Activated naive CD4-positive, alpha-beta T cell treated with anti-CD3 and anti-CD28 coated beads, Interleukin-2, amount 10 ng/mL, durations not matched to agents 7 days and 5 days (primary cell): ENCODE measurements at regions not wholly inside any gene's neighbourhood (a gene's known extent, or its start where the extent isn't known, plus 50 kb on each side); places are given as distances from the start of the nearest gene placed in this dataset.
"Not testable (repeated sequence)": the region's sequence is repeated elsewhere in the genome, so short reads cannot be mapped to it uniquely, and the experiment has no call there.

Experiments used
- CTCF ChIA-PET: fragments of 350-600 bp; sonication (Branson Sonifier 250); formaldehyde crosslinking; loops from one replicate; lab custom pipeline; 2021; ENCODE audit warnings: antibody characterized with exemption; lab: Charles Lee
- DNase-seq: peaks from one replicate; pipeline ENCODE4 v3.0.0-alpha.2; 2020
- H3K27ac Mint-ChIP-seq: one replicate; pipeline ENCODE4 v1.8.0; 2021; ENCODE audit warnings: mild to moderate bottlenecking, moderate library complexity, mixed read lengths
- H3K27me3 Mint-ChIP-seq: one replicate; pipeline ENCODE4 v1.8.0; 2021; ENCODE audit warnings: mild to moderate bottlenecking, mixed read lengths
- H3K36me3 Mint-ChIP-seq: one replicate; pipeline ENCODE4 v1.8.0; 2021; ENCODE audit warnings: mixed read lengths
- H3K4me1 Mint-ChIP-seq: one replicate; pipeline ENCODE4 v1.8.0; 2021; ENCODE audit warnings: mixed read lengths
- H3K4me3 Mint-ChIP-seq: one replicate; pipeline ENCODE4 v1.8.0; 2021; ENCODE audit warnings: mild to moderate bottlenecking, moderate library complexity, mixed read lengths
- H3K9me3 Mint-ChIP-seq: one replicate; pipeline ENCODE4 v1.8.0; 2021; ENCODE audit warnings: mixed read lengths

GRCh38 chr2:9715238-9715637 lies 84.4 kb upstream of the YWHAQ start:
- Mint-ChIP-seq H3K4me3 (no peak overlapping the region), H3K36me3 (no peaks in the 10 kb centered on the region), H3K9me3 (no peaks in the 10 kb centered on the region), H3K4me1 (peaks cover 14% of the 10 kb centered on the region), H3K27me3 (peaks cover 11% of the 10 kb centered on the region), H3K27ac (no peak overlapping the region)
- CTCF ChIA-PET, result no interaction called here
- no peak for DNase-seq

GRCh38 chr2:9717886-9718451 lies 87.2 kb upstream of the YWHAQ start:
- CTCF ChIA-PET, result no interaction called here
- DNase-seq, result no peak
- peaks cover 3% of the 10 kb centered on the region for H3K4me1 Mint-ChIP-seq
- H3K9me3 Mint-ChIP-seq, result no peaks in the 10 kb centered on the region
- no peaks in the 10 kb centered on the region for H3K36me3 Mint-ChIP-seq
- H3K27ac Mint-ChIP-seq, result peak overlapping the region; percentile 24
- H3K27me3 Mint-ChIP-seq, result peaks cover 4% of the 10 kb centered on the region
- H3K4me3 Mint-ChIP-seq, result no peak overlapping the region

- no peak for DNase-seq
- Mint-ChIP-seq H3K4me1 (no peaks in the 10 kb centered on the region), H3K9me3 (no peaks in the 10 kb centered on the region), H3K36me3 (no peaks in the 10 kb centered on the region), H3K27ac (no peak overlapping the region), H3K27me3 (peaks cover 12% of the 10 kb centered on the region), H3K4me3 (no peak overlapping the region)
- CTCF ChIA-PET, result no interaction called here
These were observed 89.7 kb upstream of the YWHAQ start for GRCh38 chr2:9720352-9721093.

GRCh38 chr2:9721344-9721743 lies 90.5 kb upstream of the YWHAQ start:
- H3K9me3 Mint-ChIP-seq, result no peaks in the 10 kb centered on the region
- CTCF ChIA-PET, result no interaction called here
- DNase-seq, result no peak
- H3K4me3 Mint-ChIP-seq, result no peak overlapping the region
- no peak overlapping the region for H3K27ac Mint-ChIP-seq
- H3K27me3 Mint-ChIP-seq, result peaks cover 12% of the 10 kb centered on the region
- no peaks in the 10 kb centered on the region for H3K36me3 Mint-ChIP-seq
- no peaks in the 10 kb centered on the region for H3K4me1 Mint-ChIP-seq

GRCh38 chr2:9722451-9722850 lies 91.7 kb upstream of the YWHAQ start:
- Mint-ChIP-seq H3K27ac (no peak overlapping the region), H3K36me3 (no peaks in the 10 kb centered on the region), H3K9me3 (no peaks in the 10 kb centered on the region), H3K27me3 (peaks cover 19% of the 10 kb centered on the region), H3K4me1 (no peaks in the 10 kb centered on the region), H3K4me3 (no peak overlapping the region)
- DNase-seq, result no peak
- CTCF ChIA-PET, result no interaction called here

- H3K27ac Mint-ChIP-seq, result no peak overlapping the region
- no peaks in the 10 kb centered on the region for H3K9me3 Mint-ChIP-seq
- CTCF ChIA-PET, result interaction anchor here (0.7 kb wide), 1 partner anchor 12 kb away, joined by 3 read pairs; no protein-coding TSS in a partner anchor
- H3K27me3 Mint-ChIP-seq, result peaks cover 29% of the 10 kb centered on the region
- H3K36me3 Mint-ChIP-seq, result no peaks in the 10 kb centered on the region
- H3K4me3 Mint-ChIP-seq, result no peak overlapping the region
- H3K4me1 Mint-ChIP-seq, result no peaks in the 10 kb centered on the region
- DNase-seq, result no peak
These were observed 93.8 kb upstream of the YWHAQ start for GRCh38 chr2:9724565-9724964.

- H3K9me3 Mint-ChIP-seq, result no peaks in the 10 kb centered on the region
- CTCF ChIA-PET, result interaction anchor here (0.7 kb wide), 1 partner anchor 11 kb away, joined by 3 read pairs; no protein-coding TSS in a partner anchor
- DNase-seq, result no peak
- H3K27me3 Mint-ChIP-seq, result peaks cover 34% of the 10 kb centered on the region
- no peaks in the 10 kb centered on the region for H3K4me1 Mint-ChIP-seq
- no peak overlapping the region for H3K27ac Mint-ChIP-seq
- H3K4me3 Mint-ChIP-seq, result no peak overlapping the region
- H3K36me3 Mint-ChIP-seq, result no peaks in the 10 kb centered on the region
These were observed 94.3 kb upstream of the YWHAQ start for GRCh38 chr2:9725106-9725505.

GRCh38 chr2:9726016-9726415 lies 95.2 kb upstream of the YWHAQ start:
- DNase-seq, H3K4me3 Mint-ChIP-seq, H3K27ac Mint-ChIP-seq, H3K9me3 Mint-ChIP-seq, H3K4me1 Mint-ChIP-seq, H3K36me3 Mint-ChIP-seq: not testable (repeated sequence)
- CTCF ChIA-PET, result interaction anchor here (1.4 kb wide), 1 partner anchor 77 kb away, joined by 3 read pairs; no protein-coding TSS in a partner anchor
- peaks cover 43% of the 10 kb centered on the region for H3K27me3 Mint-ChIP-seq

- CTCF ChIA-PET, H3K4me3 Mint-ChIP-seq, H3K4me1 Mint-ChIP-seq, H3K27ac Mint-ChIP-seq, DNase-seq: not testable (repeated sequence)
- Mint-ChIP-seq H3K27me3 (peaks cover 41% of the 10 kb centered on the region), H3K36me3 (peaks cover 11% of the 10 kb centered on the region), H3K9me3 (peaks cover 11% of the 10 kb centered on the region)
These were observed 99.7 kb upstream of the YWHAQ start for GRCh38 chr2:9730523-9730922.

GRCh38 chr2:9732824-9733223 lies 102.0 kb upstream of the YWHAQ start:
- Mint-ChIP-seq H3K4me3 (no peak overlapping the region), H3K4me1 (peaks cover 28% of the 10 kb centered on the region), H3K27ac (no peak overlapping the region), H3K36me3 (peaks cover 11% of the 10 kb centered on the region), H3K9me3 (peaks cover 11% of the 10 kb centered on the region), H3K27me3 (peaks cover 32% of the 10 kb centered on the region)
- DNase-seq, result no peak
- CTCF ChIA-PET, result interaction anchor here (0.9 kb wide), 1 partner anchor 66 kb away, joined by 3 read pairs; no protein-coding TSS in a partner anchor

GRCh38 chr2:9734308-9734707 lies 103.5 kb upstream of the YWHAQ start:
- CTCF ChIA-PET, result interaction anchor here (1.7 kb wide), 1 partner anchor 15 kb away, joined by 5 read pairs; no protein-coding TSS in a partner anchor
- Mint-ChIP-seq H3K27me3 (peaks cover 27% of the 10 kb centered on the region), H3K36me3 (peaks cover 15% of the 10 kb centered on the region), H3K27ac (no peak overlapping the region), H3K9me3 (peaks cover 11% of the 10 kb centered on the region), H3K4me1 (peaks cover 43% of the 10 kb centered on the region), H3K4me3 (no peak overlapping the region)
- no peak for DNase-seq

- peaks cover 21% of the 10 kb centered on the region for H3K27me3 Mint-ChIP-seq
- peaks cover 51% of the 10 kb centered on the region for H3K4me1 Mint-ChIP-seq
- peaks cover 11% of the 10 kb centered on the region for H3K9me3 Mint-ChIP-seq
- CTCF ChIA-PET, result interaction anchor here (0.6 to 1.7 kb wide), 6 partner anchors 12 to 35 kb away, joined by 3 to 5 read pairs (median 4); no protein-coding TSS in a partner anchor
- DNase-seq, result peak; percentile 61
- H3K36me3 Mint-ChIP-seq, result peaks cover 15% of the 10 kb centered on the region
- H3K4me3 Mint-ChIP-seq, result peak overlapping the region; percentile 1
- peak overlapping the region; percentile 88 for H3K27ac Mint-ChIP-seq
These were observed 104.5 kb upstream of the YWHAQ start for GRCh38 chr2:9735335-9735734.

- DNase-seq, result peak; percentile 40
- H3K9me3 Mint-ChIP-seq, result peaks cover 12% of the 10 kb centered on the region
- H3K27me3 Mint-ChIP-seq, result peaks cover 15% of the 10 kb centered on the region
- peaks cover 15% of the 10 kb centered on the region for H3K36me3 Mint-ChIP-seq
- peaks cover 56% of the 10 kb centered on the region for H3K4me1 Mint-ChIP-seq
- H3K4me3 Mint-ChIP-seq, result peak overlapping the region; percentile 29
- peak overlapping the region; percentile 88 for H3K27ac Mint-ChIP-seq
- CTCF ChIA-PET, result interaction anchor here (0.7 to 1.7 kb wide), 7 partner anchors 11 to 35 kb away, joined by 3 to 5 read pairs (median 3); no protein-coding TSS in a partner anchor
These were observed 105.2 kb upstream of the YWHAQ start for GRCh38 chr2:9736021-9736420.

GRCh38 chr2:9737053-9737875 lies 106.0 kb upstream of the TAF1B start:
- H3K36me3 Mint-ChIP-seq, result peaks cover 15% of the 10 kb centered on the region
- CTCF ChIA-PET, result interaction anchor here (1.0 to 2.1 kb wide), 3 partner anchors 12 to 108 kb away, joined by 3 to 7 read pairs (median 5); no protein-coding TSS in a partner anchor
- H3K9me3 Mint-ChIP-seq, result peaks cover 17% of the 10 kb centered on the region
- peaks cover 62% of the 10 kb centered on the region for H3K4me1 Mint-ChIP-seq
- DNase-seq, result no peak
- peaks cover 15% of the 10 kb centered on the region for H3K27me3 Mint-ChIP-seq
- no peak overlapping the region for H3K4me3 Mint-ChIP-seq
- H3K27ac Mint-ChIP-seq, result peak overlapping the region; percentile 88
